GM21528 (cell line): ENCODE measurements at regions not wholly inside any gene's neighbourhood (a gene's known extent, or its start where the extent isn't known, plus 50 kb on each side); places are given as distances from the start of the nearest gene placed in this dataset.

Experiments
- ATAC-seq: cut with Tn5 transposase; IDR thresholded peaks from one replicate; pipeline ENCODE4 v1.9.1; 2021; ENCODE audit warnings: mild to moderate bottlenecking, moderate library complexity; ENCODE audit not compliant: unreplicated experiment, low FRiP score

- peak; percentile 24 for ATAC-seq
Observed at GRCh38 chr3:72446218-72447058, 401.8 kb downstream of the SHQ1 start, which contains the start of gene RYBP. Gene RYBP, minus strand, starts transcription at chr3:72446621.

DNA sequence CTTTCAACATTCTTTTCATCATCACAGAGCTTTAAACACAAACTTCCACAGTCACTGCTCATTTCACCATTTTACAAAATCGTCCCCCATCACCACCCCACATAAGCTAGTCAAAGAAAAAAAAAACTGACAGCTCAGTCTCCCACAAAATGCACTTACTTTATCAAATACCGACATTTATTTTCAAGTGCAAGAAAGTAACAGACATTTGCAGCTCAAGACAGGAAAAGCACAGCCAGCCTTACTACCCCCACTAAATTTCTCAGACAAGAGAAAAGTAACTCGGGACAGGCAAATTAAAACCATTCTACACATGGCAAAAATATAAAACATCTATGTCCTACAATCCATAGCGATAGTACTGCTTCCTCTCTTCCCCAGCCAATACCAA is 402.4 kb downstream of the SHQ1 start:
- no peak for ATAC-seq

- ATAC-seq, result no peak
Observed at GRCh38 chr3:72444656-72445223, 403.5 kb downstream of the SHQ1 start.

DNA sequence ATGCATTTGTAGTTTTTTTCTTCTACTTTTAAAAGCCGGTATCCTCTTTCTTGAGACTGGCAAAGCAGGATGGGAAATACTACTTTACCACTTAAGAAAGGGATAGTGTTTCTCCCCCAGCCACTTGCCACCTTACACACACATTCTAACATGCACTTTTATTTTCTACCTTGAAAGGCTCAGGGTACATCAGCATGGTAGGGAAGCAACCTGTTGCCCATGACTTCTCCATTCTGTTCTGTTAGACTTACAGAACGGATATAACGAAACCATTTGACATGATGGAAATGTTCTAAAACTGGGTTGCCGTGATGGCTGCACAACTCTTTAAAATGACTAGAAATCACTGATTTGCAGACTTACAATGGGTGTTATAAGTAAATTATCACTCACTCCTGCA is 405.5 kb downstream of the SHQ1 start:
- ATAC-seq, result no peak

- no peak for ATAC-seq
Observed at GRCh38 chr3:72441284-72441994, 406.8 kb downstream of the SHQ1 start.

GRCh38 chr3:72440491-72440890 is 407.8 kb downstream of the SHQ1 start:
- peak; percentile 49 for ATAC-seq

GRCh38 chr3:72439321-72440183 is 408.7 kb downstream of the SHQ1 start:
- peak; percentile 60 for ATAC-seq

DNA sequence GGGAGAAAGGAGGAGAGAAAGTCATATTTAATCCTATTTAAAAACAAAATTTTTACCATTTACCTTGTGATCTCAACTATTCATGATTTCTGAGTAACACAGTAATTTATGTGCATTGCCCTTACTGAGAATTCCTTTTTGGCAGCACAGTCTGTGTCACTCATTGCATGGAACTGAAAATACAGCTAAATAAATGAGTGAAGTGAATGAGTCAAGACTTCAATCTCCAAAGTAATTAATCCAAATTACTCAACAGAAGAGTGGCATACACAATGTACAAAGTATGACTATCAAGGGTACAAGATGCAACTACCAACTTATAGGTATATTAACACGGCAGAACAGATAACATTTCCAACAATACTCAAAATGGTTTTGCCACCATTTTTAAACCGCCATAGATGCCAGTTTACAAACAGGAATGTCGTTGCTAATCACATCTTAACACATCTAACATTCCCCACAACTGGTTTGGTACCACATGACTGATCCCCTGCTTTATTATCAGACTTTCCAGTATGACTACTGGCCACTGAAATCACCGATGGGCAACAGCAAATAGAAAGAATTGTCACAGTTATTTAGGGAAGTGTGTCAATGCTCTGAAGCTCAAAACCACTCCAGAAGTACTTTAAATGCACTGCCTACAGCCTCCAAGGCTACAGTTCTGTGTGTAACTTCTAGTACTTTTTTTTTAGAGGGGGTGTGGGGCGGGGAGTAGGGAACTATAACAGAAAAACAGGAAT is 410.4 kb downstream of the SHQ1 start:
- no peak for ATAC-seq

DNA sequence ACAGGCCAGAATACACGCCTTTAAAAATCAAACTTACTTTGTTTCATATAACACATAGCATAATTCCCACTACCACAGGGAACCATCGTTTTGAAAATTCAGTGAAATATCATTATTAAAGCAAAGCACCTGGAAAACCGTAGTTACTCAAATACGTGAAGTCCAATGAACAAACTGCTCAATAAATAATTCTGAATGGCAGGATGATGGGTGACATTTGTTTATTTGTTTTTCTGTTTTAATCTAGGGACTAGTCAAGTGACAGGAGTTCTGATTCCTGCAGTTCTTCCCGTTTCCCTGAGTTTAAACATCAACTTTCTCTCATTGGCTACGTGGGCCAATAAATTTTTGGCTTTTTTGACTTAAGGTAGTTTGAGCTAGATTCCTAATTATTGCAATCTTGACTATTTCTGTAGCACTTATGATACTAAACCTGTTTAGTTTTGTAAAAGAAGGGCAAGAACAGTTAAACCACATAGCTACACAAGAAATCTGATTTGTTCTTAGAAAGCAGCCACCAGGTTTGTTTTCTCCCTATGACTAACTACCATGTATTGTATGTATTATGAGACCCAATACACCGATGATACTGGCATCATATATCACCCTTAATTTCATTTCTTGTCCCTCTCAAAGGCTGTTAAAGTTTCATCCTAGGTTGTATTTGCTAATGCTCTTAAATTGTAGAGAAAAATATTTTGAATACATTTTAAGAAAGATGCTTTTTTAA is 411.2 kb downstream of the SHQ1 start:
- ATAC-seq, result no peak

- ATAC-seq, result no peak
Observed at GRCh38 chr3:72434296-72434695, 413.9 kb downstream of the SHQ1 start.

GRCh38 chr3:72432246-72432645 is 416.0 kb downstream of the SHQ1 start:
- ATAC-seq, result no peak

DNA sequence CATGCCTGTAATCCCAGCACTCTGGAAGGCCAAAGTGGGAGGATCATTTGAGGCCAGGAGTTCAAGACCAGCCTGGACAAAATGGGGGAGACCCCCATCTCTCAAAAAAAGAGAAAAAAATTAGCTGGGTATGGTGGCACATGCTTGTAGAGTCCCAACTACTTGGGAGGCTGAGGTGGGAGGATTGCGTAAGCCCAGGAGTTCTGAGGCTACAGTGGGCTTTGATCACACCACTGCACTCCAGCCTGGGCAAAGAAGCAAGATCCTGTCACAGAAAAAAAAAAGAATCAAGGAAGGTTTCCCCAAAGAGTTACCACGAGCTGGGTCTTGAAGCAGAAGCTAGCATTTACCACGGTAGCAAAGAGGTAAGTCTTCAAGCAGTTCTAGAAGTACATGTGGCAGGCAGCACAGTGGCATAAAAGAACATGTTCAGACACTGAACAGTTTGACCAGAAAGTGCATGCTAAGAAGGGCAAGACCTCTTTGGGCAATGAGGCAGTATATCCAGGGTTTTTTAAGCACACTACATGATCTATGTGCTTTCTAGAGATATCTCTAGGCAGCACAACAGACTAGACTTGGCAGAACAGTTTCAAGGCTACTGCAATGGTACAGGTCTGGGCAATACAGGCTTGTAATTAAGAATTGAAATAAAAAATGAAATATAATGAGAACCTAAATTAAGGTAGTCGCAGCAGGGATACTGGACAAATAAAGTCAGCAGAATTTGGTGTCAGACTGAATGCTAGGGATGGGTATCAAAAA is 418.5 kb downstream of the SHQ1 start:
- no peak for ATAC-seq

DNA sequence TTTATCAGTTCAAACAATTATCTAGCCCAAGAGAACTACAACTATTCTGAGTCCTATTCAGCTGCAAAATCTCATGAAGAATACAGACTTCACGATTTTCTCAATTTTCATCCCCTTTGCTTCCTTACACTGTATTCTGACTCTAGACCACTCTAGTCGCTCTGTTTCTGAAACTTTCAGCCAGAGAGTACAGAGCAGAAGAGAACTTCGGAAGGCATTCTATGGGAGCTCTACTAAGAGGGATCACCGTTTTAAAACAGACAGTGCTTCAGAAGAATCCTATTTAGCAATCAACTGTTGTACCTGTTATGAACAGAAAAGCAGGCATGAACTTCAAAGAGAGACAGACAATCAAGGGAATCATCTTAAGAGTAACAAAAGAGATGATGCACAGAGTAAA is 419.4 kb downstream of the SHQ1 start:
- no peak for ATAC-seq

- no peak for ATAC-seq
Observed at GRCh38 chr3:72427624-72428023, 420.6 kb downstream of the SHQ1 start.

- ATAC-seq, result peak; percentile 67
Observed at GRCh38 chr3:72426618-72427397, 421.4 kb downstream of the SHQ1 start.

- no peak for ATAC-seq
Observed at GRCh38 chr3:72423643-72424042, 424.6 kb downstream of the SHQ1 start.

- no peak for ATAC-seq
Observed at GRCh38 chr3:72421786-72422185, 426.5 kb downstream of the SHQ1 start.

GRCh38 chr3:72421126-72421525 is 427.1 kb downstream of the SHQ1 start:
- ATAC-seq, result no peak
